Astrocyte (in vitro differentiated cells and primary cell): ENCODE measurements at regions not wholly inside any gene's neighbourhood (a gene's known extent, or its start where the extent isn't known, plus 50 kb on each side); places are given as distances from the start of the nearest gene placed in this dataset.

Experiments
- EZH2 ChIP-seq: IDR thresholded peaks from 2 replicates; pipeline ENCODE4 v1.6.1; 2012; ENCODE audit warnings: mild to moderate bottlenecking, low read length, inconsistent platforms; ENCODE audit not compliant: insufficient read depth
- TF ChIP-seq, protein P1 (sequence below): IDR thresholded peaks from 2 replicates; pipeline ENCODE4 v1.5.1; 2011; ENCODE audit warnings: low read depth, mild to moderate bottlenecking, inconsistent platforms, low read length, moderate library complexity; ENCODE audit not compliant: insufficient read depth

DNA sequence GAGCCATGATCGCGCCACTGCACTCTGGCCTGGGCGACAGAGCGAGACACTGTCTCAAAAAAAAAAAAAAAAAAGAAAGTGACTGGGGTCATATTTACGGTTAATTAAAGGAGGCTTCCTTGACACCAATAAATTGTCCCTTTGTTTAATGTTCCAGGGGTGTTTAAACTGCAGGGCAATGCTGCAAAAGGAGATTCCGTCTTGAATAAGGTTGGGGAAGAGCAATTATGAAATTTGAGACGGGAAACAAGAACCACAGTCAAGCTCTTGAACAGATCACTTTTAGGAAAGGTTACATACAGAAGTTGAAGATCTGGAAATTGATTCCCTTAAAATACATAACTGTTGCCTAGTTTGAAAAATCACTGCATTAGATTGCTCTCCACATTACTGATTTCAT is 292.9 kb downstream of the DAD1 start:
- TF ChIP-seq, protein P1, sequence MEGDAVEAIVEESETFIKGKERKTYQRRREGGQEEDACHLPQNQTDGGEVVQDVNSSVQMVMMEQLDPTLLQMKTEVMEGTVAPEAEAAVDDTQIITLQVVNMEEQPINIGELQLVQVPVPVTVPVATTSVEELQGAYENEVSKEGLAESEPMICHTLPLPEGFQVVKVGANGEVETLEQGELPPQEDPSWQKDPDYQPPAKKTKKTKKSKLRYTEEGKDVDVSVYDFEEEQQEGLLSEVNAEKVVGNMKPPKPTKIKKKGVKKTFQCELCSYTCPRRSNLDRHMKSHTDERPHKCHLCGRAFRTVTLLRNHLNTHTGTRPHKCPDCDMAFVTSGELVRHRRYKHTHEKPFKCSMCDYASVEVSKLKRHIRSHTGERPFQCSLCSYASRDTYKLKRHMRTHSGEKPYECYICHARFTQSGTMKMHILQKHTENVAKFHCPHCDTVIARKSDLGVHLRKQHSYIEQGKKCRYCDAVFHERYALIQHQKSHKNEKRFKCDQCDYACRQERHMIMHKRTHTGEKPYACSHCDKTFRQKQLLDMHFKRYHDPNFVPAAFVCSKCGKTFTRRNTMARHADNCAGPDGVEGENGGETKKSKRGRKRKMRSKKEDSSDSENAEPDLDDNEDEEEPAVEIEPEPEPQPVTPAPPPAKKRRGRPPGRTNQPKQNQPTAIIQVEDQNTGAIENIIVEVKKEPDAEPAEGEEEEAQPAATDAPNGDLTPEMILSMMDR = no peak
- TF ChIP-seq EZH2 = no peak
